CD1c-positive myeloid dendritic cell (primary cell): ENCODE measurements at regions not wholly inside any gene's neighbourhood (a gene's known extent, or its start where the extent isn't known, plus 50 kb on each side); places are given as distances from the start of the nearest gene placed in this dataset.
A peak's percentile ranks its signal among the peaks of the same experiment; 100 is the strongest.

Source experiments
- DNase-seq: peaks from one replicate; pipeline ENCODE4 v3.0.0-alpha.2; 2016; ENCODE audit errors: extremely low spot score

- no peak for DNase-seq
Observed at GRCh38 chr16:80489173-80489572, 51.6 kb upstream of the DYNLRB2 start.

DNA sequence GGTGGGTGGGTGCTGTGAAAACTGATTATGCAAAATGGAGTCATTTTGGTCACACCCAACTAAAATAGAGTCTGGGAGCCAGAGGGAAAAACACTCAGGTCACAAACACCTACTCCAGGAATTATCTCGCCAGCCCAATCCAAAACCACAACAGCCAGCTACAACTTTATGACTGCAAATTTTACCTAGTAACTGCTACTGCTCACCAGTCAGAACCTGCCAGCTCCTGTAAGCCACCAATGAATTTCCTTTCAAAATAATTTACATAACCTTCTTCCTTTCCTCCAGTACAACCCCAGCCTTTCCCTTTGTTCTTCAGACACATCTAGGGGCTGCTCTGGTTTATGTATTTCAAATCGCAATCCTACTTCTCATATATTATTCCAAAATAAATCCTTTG is 52.6 kb upstream of the DYNLRB2 start:
- no peak for DNase-seq

DNA sequence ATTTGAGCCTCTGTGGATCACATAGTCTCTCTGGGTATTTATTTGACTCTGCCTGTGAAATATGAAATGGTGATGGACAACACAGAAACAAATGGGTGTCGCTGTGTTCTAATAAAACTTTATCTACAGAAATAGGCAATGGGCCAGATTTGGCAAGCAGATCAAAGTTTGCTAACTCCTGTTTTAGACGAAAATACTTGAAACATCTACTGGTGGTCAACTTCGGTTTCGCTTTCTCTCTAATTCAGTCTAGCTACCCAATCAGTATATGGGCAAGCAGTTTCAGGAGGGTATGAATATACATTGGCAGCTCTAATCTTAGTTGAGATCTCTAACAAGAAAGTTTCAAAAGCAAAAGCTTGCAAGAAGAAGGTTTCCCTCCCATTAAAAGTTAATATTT is 60.1 kb upstream of the DYNLRB2 start:
- no peak for DNase-seq

DNA sequence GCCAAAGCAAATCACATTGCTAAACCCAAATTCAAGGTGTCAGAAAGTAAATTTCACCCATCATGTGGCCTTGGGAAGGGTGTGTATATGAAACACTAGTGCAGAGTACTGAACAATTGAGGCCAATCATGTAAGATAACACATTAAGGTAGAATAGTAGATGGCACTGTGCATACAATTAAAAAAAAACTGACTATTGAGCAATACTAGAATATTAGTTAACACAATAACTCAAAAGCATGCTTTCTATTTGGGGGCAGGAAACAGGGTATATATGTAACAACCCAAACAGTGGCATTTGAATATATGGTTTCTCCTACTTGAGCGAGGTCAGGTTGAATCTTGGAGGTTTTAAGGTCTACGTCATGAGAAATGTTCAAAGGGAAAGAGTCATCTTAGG is 63.0 kb upstream of the DYNLRB2 start:
- no peak for DNase-seq

- DNase-seq = no peak
Observed at GRCh38 chr16:80468029-80468428, 72.8 kb upstream of the DYNLRB2 start.

DNA sequence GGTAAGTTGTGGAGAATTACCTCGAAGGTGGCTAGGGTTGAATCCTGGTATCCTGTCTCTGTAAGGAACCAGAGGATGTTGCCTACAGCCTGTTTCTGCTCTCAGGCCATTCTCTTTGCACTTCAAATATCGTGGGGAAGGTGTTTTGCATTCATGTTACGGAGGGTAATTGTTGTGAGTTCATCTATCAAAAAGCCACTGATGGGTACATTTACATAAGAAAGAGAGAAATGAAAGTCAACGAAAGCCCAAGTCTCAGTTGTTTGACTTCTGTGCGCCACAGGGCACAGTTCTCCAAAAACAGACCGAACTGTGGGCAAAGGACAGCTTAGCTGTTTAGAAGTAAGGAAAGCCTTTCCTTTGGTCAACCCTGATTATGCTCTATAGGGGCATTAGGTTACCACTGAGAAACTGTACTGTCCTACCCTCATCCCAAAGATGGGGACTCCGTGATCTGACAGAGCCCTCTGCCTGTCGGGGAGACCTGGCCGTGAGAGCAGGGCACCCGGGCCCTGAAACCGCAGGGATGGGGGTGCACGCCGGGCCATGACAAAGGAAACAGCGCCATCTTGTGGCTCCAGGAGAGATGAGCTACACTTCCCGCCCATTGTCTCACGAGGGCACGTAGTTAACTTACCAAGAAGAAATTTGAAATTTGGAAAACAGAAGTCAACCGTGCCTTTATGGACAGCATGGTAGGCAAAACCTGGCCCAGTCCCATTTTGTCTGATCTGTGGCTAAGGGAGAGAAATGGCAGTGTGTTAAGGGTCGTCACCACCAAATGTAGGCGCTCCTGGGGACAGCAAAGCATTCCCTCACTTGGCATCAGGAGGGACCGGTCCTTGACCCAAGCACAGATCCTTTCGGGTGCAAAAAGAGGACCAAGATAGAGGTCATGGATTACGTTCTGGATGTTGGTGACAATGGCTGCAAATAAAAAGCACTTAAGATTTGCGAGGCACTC is 74.5 kb upstream of the DYNLRB2 start:
- peak; percentile 69 for DNase-seq

- no peak for DNase-seq
Observed at GRCh38 chr16:80463751-80464495, 76.9 kb upstream of the DYNLRB2 start.

DNA sequence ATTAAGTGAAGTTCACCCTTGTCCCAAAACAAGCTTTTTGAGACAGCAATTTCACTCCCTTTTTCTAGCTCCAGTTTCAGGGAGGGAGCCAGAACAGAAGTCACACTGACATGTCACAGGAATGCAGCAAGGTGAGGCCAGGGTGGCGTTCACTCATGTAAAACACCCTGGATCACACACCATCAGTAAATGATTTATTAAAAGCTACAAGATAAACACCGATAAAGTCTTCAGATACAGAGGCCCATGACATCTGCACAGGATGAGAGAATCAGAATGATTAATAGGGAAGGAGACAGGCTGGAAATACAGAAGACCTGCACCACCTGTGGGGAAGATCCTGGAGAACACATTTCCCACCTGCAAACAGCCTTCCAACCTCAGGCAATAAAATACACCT is 77.5 kb upstream of the DYNLRB2 start:
- DNase-seq = no peak

DNA sequence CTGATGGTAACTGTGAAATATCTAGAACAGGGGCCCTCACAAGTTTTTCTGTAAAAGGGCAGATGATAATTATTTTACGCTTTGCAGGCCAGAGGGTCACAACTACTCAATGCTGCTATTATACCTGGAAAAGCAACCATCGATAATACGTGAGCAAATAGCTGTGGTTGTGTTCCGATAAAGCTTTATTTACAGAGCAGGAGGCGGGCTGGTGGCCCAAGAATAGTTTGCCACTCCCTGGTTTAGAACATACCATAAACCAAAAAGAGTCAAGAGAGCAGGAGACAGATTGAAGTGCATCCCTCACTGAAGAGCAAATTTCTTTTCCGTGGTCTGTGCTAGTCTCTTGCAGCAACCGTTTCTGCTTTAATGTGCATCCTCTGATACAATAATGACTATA is 77.9 kb upstream of the DYNLRB2 start:
- no peak for DNase-seq

GRCh38 chr16:80460988-80461387 is 79.8 kb upstream of the DYNLRB2 start:
- no peak for DNase-seq

DNA sequence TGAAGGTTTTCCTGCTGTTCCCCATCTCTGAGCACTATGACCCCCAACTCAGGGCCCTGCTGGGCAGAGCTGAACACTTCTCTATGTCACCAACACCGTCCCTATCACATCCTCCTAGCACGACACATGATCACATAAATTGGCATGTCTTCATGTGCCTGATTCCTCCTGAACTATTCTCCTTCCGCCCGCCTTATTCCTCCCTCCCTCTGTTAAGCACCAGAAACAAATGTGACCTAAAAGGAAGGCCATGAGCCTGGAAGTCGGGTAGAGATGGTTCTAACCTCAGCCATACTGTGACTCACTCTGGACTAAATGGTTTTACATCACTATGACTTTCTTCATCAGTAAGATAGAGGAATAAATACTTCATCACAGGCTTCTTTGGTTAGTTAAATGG is 80.8 kb upstream of the DYNLRB2 start:
- no peak for DNase-seq

GRCh38 chr16:80459331-80459777 is 81.4 kb upstream of the DYNLRB2 start:
- no peak for DNase-seq

DNA sequence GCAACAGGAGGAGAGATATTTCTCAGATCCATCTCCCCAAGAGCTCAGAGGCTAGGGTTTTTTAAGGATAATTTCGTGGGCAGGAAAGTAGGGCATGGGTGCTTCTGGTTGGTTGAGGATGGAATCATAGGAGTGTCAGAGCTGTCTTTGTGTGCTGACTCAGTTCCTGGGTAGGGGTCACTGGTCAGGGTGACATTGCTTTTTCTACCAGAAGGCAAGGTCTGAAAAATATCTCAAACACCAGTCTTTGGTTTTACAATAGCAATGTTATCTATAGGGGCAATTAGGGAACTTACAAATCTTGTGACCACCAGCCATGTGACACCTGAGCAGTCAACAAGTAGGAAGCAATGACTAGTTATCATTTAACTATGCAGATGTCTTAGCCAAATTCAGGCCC is 82.9 kb upstream of the DYNLRB2 start:
- no peak for DNase-seq

GRCh38 chr16:80454802-80455201 is 86.0 kb upstream of the DYNLRB2 start:
- DNase-seq = no peak

DNA sequence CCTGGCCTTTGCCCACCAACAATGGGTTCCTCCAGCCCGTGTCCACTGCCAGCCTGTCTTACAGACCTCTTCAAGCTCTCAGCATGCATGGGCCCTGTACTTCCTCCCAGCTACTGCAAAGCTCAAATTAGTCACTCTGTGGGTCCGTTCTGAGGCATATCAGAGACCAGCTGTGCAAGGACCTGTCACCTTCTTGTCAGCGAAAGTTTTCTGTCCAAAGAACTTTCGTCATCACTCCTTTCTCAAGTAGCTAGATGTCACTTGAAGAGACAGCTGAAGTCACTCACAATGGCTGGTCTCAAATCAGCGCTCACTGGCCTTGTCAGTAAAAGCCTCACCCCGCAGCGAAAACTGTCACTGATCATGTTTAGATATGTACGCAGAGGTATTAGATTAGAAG is 91.4 kb upstream of the DYNLRB2 start:
- no peak for DNase-seq

DNA sequence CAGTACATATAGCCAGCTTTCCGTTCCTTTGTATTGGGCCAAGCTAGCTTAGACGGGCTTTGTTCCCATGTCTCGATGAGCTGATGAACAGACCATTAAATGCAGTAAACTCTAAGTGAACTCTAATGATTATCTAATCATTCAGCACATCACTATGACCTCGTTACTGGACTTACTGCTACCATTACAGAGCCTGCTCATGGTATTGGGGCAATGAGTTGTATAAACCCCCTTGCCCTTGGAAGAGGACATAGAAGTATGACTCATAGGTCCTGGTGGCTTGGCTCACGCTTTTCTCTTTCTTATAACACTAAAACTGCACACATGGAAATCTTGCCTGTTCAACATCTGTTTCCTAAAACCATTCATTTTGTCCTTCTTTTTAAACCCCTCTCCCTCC is 93.6 kb upstream of the DYNLRB2 start:
- DNase-seq = no peak

DNA sequence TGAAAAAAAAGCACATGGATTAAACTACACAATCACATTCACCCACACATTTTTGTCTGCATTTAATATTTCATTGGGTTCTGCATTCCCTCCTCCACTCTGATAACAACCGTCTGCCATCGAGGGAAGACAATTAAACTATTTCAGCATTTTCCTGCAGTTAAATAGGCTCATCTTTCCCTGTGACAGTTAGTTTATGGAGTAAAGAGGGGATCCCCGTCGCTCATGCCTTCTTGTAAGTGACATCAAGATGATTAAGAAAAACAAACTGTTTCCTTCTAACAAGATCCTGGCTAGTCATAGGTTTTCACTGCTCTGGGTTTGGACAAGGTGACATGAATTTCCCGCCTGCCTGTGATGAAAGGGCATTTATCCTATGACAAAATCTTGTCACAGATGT is 98.0 kb upstream of the DYNLRB2 start:
- no peak for DNase-seq

DNA sequence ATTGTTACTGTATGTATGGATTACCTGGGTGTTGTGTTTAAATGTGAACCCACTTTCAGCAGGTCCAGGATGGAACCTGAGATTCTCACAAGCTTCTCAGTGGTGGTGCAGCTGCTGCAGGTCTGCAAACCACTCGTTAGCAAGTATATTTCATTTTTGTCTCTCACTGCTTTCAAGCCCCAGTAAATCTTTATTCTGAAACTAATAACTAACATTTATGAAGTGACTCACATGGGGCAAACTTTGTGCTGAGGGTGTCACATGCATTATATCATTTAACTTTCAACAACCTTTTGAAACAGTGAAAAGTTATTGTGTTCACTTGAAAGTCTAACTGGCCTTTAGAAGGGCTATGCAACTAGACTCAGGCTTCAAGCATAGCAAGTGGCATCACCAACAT is 98.9 kb upstream of the DYNLRB2 start:
- DNase-seq = no peak

GRCh38 chr16:80440667-80441066 is 100.1 kb upstream of the DYNLRB2 start:
- no peak for DNase-seq

DNA sequence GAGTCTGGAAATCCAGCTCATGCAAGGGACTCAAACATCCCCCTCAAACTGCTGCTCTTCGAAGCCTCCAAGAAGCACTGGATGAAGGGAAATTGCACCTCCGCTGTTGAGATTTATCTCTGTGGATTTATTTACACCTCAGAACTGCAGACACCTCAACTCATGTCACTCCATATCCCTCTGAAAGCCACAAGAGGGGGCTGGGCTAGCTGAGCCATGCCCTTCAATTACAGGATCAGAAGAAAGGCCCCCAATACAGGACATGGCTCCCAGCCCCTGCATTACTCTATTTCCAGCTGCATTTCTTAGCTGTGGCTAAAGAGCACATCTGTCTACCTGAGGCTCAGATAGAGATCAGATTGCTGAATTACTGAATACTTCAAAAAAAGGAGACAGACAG is 103.1 kb upstream of the DYNLRB2 start:
- DNase-seq = no peak

GRCh38 chr16:80436510-80436909 is 104.3 kb upstream of the DYNLRB2 start:
- DNase-seq = no peak

DNA sequence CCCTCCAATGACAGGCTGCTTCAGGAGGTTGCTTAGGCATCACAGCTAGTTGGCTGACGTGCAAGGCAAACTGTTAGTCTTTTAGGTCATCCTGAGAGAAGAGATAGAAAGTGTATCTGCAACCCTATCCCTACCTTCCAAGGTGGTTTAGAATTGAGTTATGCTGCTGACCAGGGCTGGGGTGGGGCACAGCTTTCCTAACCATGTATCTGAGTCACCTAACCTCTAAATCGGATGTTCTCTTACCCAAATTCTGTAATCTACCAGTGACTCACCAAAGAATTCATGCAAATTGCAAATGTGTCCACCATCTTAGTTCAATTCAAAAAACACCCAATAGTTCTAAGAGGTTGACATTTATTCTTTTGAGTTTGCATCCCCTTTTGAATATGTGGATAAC is 107.2 kb upstream of the DYNLRB2 start:
- no peak for DNase-seq

DNA sequence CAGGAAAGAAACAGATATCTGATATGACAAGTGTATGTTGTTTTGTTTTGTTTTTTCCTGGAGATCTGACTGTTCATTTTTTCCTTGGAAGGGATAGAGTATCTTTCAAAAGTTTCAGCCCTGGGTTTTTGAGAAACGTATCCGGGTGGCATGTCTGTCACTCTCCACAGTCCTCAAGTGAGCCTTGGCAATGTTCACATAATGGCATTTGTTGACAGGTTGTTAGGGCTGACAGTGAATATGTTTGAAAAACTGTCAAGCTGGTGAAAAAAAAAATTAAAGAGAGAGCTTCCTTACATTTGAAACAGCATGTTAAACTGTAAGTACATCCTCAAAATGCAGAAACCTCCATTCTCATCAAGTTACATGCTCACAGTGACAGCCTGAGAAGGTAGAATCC is 113.0 kb upstream of the DYNLRB2 start:
- no peak for DNase-seq
